Caco-2 (cell line): ENCODE measurements at regions not wholly inside any gene's neighbourhood (a gene's known extent, or its start where the extent isn't known, plus 50 kb on each side); places are given as distances from the start of the nearest gene placed in this dataset.

ENCODE experiments used
- BruUV-seq: library from RNA; stranded (reverse); fragments of 400-500 nt; replicated peaks from 2 replicates; lab custom pipeline; 2021; lab: Mats Ljungman, UMichigan
- CTCF ChIA-PET: fragments of 300-600 bp; sonication (Branson Sonifier 250); formaldehyde crosslinking; loops from one replicate; lab custom pipeline; 2022; ENCODE audit warnings: antibody characterized with exemption; lab: Charles Lee
- POLR2A ChIA-PET: fragments of 300-600 bp; sonication (Branson Sonifier 250); formaldehyde crosslinking; loops from one replicate; lab custom pipeline; 2022; ENCODE audit warnings: antibody characterized with exemption; lab: Charles Lee
- DNase-seq, 2 experiments: peaks; one replicate each; pipeline versions ENCODE4 v3.0.0 to v3.0.0-alpha.2; 2020 to 2022
- H3K27me3 ChIP-seq: replicated peaks from 2 replicates; pipeline ENCODE4 v1.6.0; 2011; ENCODE audit warnings: low read length; ENCODE audit not compliant: control insufficient read depth, insufficient read depth
- H3K36me3 ChIP-seq: 2 replicates; pipeline ENCODE4 v1.5.1; 2011; ENCODE audit warnings: low read length; ENCODE audit not compliant: control insufficient read depth, insufficient read depth
- H3K4me1 ChIP-seq: fragments of 250-450 bp; sonication (Bioruptor Pico); 2 replicates; pipeline ENCODE4 v1.5.1; 2020; ENCODE audit warnings: mild to moderate bottlenecking
- H3K4me3 ChIP-seq: 2 replicates; pipeline ENCODE4 v1.5.1; 2011; ENCODE audit warnings: low read depth, mild to moderate bottlenecking, control low read depth, low read length
- H3K9me3 ChIP-seq: fragments of 250-450 bp; sonication (Bioruptor Pico); 2 replicates; pipeline ENCODE4 v1.5.1; 2020; ENCODE audit warnings: mild to moderate bottlenecking, moderate library complexity
- H3K27ac Mint-ChIP-seq: one replicate; pipeline ENCODE4 v1.8.0; 2022; ENCODE audit warnings: mixed read lengths; ENCODE audit not compliant: unreplicated experiment
- H3K27me3 Mint-ChIP-seq: one replicate; pipeline ENCODE4 v1.8.0; 2022; ENCODE audit warnings: mixed read lengths; ENCODE audit not compliant: insufficient read depth, unreplicated experiment
- H3K36me3 Mint-ChIP-seq: one replicate; pipeline ENCODE4 v1.8.0; 2022; ENCODE audit warnings: mild to moderate bottlenecking, mixed read lengths; ENCODE audit not compliant: insufficient read depth, unreplicated experiment
- H3K4me1 Mint-ChIP-seq: one replicate; pipeline ENCODE4 v1.8.0; 2022; ENCODE audit warnings: low read depth, mixed read lengths; ENCODE audit not compliant: unreplicated experiment
- H3K4me3 Mint-ChIP-seq: one replicate; pipeline ENCODE4 v1.8.0; 2022; ENCODE audit warnings: mild to moderate bottlenecking, moderate library complexity, mixed read lengths; ENCODE audit not compliant: unreplicated experiment
- H3K9me3 Mint-ChIP-seq: one replicate; pipeline ENCODE4 v1.8.0; 2022; ENCODE audit warnings: mixed read lengths; ENCODE audit not compliant: unreplicated experiment
- intact Hi-C: fragments of 100-400 bp; cut with micrococcal nuclease; formaldehyde crosslinking; loops from one replicate; pipeline ENCODE4 v1.10.0; 2022; ENCODE audit not compliant: unreplicated experiment
- TF ChIP-seq, protein P1 (sequence below), 2 experiments: fragments of 200-600 bp in 1 of 2; IDR thresholded peaks; 1 replicate in 1 of 2; 2 replicates in 1 of 2; pipeline versions ENCODE4 v1.5.1 to v1.8.0; 2011 to 2022; ENCODE audit warnings: antibody characterized with exemption in 1 of 2, control low read depth in 1 of 2, inconsistent platforms in 1 of 2, low read depth in 1 of 2, low read length in 1 of 2, mild to moderate bottlenecking in 1 of 2, moderate library complexity in 1 of 2; ENCODE audit not compliant: insufficient read depth in 1 of 2, severe bottlenecking in 1 of 2, unreplicated experiment in 1 of 2

DNA sequence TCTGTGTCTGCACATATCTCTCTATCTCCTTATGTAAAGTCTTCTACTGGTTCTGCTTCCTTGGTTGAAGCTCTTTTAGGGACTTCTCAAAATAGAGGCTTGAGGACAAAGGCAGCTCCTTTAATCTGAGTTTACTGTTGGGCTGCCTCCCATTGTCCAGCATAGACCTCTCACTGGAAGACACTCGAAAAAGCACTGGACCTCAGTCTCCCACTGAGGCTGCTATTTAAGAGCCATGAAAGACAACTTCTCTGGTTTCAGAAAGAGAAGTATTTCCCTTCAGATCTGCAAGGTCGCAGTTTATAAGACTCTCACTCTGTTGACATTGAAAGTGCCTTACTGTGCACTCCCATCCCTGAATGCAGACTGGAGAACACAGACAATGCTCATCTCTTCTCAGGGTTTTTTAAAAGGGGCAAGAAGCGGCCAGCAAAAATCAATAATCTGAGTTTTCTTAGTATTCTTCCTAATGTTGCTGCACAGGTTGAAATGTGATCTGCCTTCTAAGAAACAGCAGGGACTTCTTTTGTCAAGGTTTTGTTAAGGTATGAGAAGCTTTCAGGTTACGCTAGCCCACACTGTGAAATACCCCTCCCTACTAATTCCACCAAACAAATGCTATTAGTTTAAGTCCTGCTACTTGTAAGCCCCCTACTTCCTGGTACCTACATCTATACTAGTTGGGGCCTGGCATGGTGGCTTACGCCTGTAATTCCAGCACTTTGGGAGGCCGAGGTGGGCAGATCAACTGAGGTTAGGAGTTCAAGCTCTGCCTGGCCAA is 450.0 kb upstream of the SLC10A2 start:
- ChIA-PET POLR2A (no interaction called here), CTCF (no interaction called here)
- TF ChIP-seq, protein P1, sequence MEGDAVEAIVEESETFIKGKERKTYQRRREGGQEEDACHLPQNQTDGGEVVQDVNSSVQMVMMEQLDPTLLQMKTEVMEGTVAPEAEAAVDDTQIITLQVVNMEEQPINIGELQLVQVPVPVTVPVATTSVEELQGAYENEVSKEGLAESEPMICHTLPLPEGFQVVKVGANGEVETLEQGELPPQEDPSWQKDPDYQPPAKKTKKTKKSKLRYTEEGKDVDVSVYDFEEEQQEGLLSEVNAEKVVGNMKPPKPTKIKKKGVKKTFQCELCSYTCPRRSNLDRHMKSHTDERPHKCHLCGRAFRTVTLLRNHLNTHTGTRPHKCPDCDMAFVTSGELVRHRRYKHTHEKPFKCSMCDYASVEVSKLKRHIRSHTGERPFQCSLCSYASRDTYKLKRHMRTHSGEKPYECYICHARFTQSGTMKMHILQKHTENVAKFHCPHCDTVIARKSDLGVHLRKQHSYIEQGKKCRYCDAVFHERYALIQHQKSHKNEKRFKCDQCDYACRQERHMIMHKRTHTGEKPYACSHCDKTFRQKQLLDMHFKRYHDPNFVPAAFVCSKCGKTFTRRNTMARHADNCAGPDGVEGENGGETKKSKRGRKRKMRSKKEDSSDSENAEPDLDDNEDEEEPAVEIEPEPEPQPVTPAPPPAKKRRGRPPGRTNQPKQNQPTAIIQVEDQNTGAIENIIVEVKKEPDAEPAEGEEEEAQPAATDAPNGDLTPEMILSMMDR (IDR thresholded peaks at IDR 0.05; ENCODE audit: insufficient read depth in 1 of 2, low read depth in 1 of 2, low read length in 1 of 2, severe bottlenecking in 1 of 2, unreplicated experiment in 1 of 2): no peak
- no peak overlapping the region for H3K27ac Mint-ChIP-seq
- H3K36me3 Mint-ChIP-seq: no peaks in the 10 kb centered on the region
- intact Hi-C loops: loop anchor here (10.0 kb wide), 1 partner anchor 601 kb away; no protein-coding TSS in a partner anchor
- H3K4me3 Mint-ChIP-seq: no peak overlapping the region
- H3K27me3 ChIP-seq: no peaks in the 10 kb centered on the region
- no peak for DNase-seq
- no peaks in the 10 kb centered on the region for H3K36me3 ChIP-seq
- no peaks in the 10 kb centered on the region for H3K4me1 Mint-ChIP-seq
- H3K9me3 ChIP-seq: no peaks in the 10 kb centered on the region
- no peaks in the 10 kb centered on the region for H3K27me3 Mint-ChIP-seq
- no TSS peak for BruUV-seq
- H3K4me3 ChIP-seq: no peak overlapping the region
- H3K4me1 ChIP-seq: no peaks in the 10 kb centered on the region; the same call in 1 of the 2 replicates
- no peaks in the 10 kb centered on the region for H3K9me3 Mint-ChIP-seq

DNA sequence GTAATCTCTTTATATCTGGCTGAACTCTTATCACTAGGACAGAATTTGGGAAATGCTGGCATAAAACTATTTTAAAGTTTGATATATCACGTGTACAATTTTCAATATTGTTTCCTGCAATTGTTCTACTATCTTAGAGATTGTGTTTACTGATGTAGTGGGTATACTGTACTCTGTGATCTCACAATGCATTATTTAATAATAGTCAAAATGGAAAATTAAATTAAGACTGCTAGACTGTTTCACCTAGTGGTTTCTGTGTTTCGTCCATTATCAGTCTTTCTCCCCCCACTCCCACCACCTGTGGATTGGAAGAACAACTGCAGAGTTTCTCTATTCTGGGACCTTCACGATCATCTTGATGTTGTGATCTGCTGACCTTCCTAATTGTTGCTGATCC is 449.2 kb upstream of the SLC10A2 start:
- Histone ChIP-seq H3K36me3 (no peaks in the 10 kb centered on the region), H3K27me3 (no peaks in the 10 kb centered on the region), H3K4me3 (no peak overlapping the region), H3K9me3 (no peaks in the 10 kb centered on the region), H3K4me1 (no peaks in the 10 kb centered on the region; the same call in 1 of the 2 replicates)
- ChIA-PET POLR2A (no interaction called here), CTCF (no interaction called here)
- no peak for DNase-seq
- intact Hi-C loops: loop anchor here (10.0 kb wide), 1 partner anchor 601 kb away; no protein-coding TSS in a partner anchor
- Mint-ChIP-seq H3K27ac (no peak overlapping the region), H3K27me3 (no peaks in the 10 kb centered on the region), H3K9me3 (no peaks in the 10 kb centered on the region), H3K4me1 (no peaks in the 10 kb centered on the region), H3K4me3 (no peak overlapping the region), H3K36me3 (no peaks in the 10 kb centered on the region)
- TF ChIP-seq, protein P1 (IDR thresholded peaks at IDR 0.05; ENCODE audit: insufficient read depth in 1 of 2, low read depth in 1 of 2, low read length in 1 of 2, severe bottlenecking in 1 of 2, unreplicated experiment in 1 of 2): no peak
- no TSS peak for BruUV-seq

DNA sequence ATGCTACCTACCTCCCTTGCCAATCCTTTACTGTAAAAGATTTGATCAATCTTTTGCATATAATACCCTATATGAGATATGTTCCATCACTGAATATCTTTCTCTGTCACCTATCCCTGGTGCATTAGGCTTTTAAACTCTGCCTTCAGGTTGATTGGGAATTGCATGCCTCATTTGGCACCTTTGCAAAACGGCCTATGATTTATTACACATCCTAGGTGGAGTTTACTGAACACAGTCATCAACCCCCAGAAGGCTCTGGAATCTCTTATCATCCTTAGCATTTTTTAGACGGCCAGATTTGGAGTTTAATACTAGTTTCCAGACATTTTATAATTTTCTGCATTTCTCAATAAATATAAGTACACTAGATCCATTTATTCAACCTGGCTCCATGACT is 448.4 kb upstream of the SLC10A2 start:
- Mint-ChIP-seq H3K4me3 (no peak overlapping the region), H3K27me3 (no peaks in the 10 kb centered on the region), H3K27ac (no peak overlapping the region), H3K36me3 (no peaks in the 10 kb centered on the region), H3K9me3 (no peaks in the 10 kb centered on the region), H3K4me1 (no peaks in the 10 kb centered on the region)
- TF ChIP-seq, protein P1 (IDR thresholded peaks at IDR 0.05; ENCODE audit: insufficient read depth in 1 of 2, low read depth in 1 of 2, low read length in 1 of 2, severe bottlenecking in 1 of 2, unreplicated experiment in 1 of 2): no peak
- no peaks in the 10 kb centered on the region for H3K36me3 ChIP-seq
- intact Hi-C loops: loop anchor here (5.0 to 10.0 kb wide), 2 partner anchors 327 to 600 kb away; no protein-coding TSS in a partner anchor
- no peaks in the 10 kb centered on the region for H3K9me3 ChIP-seq
- no peak overlapping the region for H3K4me3 ChIP-seq
- no TSS peak for BruUV-seq
- H3K27me3 ChIP-seq: no peaks in the 10 kb centered on the region
- no peaks in the 10 kb centered on the region; the same call in 1 of the 2 replicates for H3K4me1 ChIP-seq
- no peak for DNase-seq
- ChIA-PET CTCF (no interaction called here), POLR2A (no interaction called here)
